Retinal pigment epithelial cell (primary cell): ENCODE measurements at regions not wholly inside any gene's neighbourhood (a gene's known extent, or its start where the extent isn't known, plus 50 kb on each side); places are given as distances from the start of the nearest gene placed in this dataset.

Experiments
- DNase-seq: peaks from one replicate; pipeline ENCODE4 v3.0.0-alpha.2; 2010; ENCODE audit warnings: low read depth
- H3K4me3 ChIP-seq: 2 replicates; pipeline ENCODE4 v1.5.1; 2011; ENCODE audit warnings: mild to moderate bottlenecking, low read length, control low read depth, moderate library complexity
- CTCF ChIP-seq: conservative IDR thresholded peaks from 2 replicates; pipeline ENCODE4 v1.5.1; 2011; ENCODE audit warnings: low read depth, low read length, control low read depth, inconsistent platforms

GRCh38 chr4:98710831-98711230 is 52.4 kb upstream of the TSPAN5 start:
- no peak overlapping the region for H3K4me3 ChIP-seq
- TF ChIP-seq CTCF = no peak
- no peak for DNase-seq
